ENCODE measurements at regions not wholly inside any gene's neighbourhood (a gene's known extent, or its start where the extent isn't known, plus 50 kb on each side); places are given as distances from the start of the nearest gene placed in this dataset.

- H3K4me1 Mint-ChIP-seq (ENCODE audit: low read depth), result peaks cover 16% of the 10 kb centered on the region
- no peak overlapping the region for H3K4me3 Mint-ChIP-seq
- H3K27me3 Mint-ChIP-seq (ENCODE audit: insufficient read depth), result no peaks in the 10 kb centered on the region
- TF ChIP-seq, protein P1, sequence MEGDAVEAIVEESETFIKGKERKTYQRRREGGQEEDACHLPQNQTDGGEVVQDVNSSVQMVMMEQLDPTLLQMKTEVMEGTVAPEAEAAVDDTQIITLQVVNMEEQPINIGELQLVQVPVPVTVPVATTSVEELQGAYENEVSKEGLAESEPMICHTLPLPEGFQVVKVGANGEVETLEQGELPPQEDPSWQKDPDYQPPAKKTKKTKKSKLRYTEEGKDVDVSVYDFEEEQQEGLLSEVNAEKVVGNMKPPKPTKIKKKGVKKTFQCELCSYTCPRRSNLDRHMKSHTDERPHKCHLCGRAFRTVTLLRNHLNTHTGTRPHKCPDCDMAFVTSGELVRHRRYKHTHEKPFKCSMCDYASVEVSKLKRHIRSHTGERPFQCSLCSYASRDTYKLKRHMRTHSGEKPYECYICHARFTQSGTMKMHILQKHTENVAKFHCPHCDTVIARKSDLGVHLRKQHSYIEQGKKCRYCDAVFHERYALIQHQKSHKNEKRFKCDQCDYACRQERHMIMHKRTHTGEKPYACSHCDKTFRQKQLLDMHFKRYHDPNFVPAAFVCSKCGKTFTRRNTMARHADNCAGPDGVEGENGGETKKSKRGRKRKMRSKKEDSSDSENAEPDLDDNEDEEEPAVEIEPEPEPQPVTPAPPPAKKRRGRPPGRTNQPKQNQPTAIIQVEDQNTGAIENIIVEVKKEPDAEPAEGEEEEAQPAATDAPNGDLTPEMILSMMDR (IDR thresholded peaks at IDR 0.05), result no peak
- no peaks in the 10 kb centered on the region for H3K36me3 Mint-ChIP-seq (ENCODE audit: low read depth)
- DNase-seq, result no peak
- no peak overlapping the region for H3K27ac Mint-ChIP-seq
- no peaks in the 10 kb centered on the region for H3K9me3 Mint-ChIP-seq
Observed at GRCh38 chr14:61628016-61628725, 67.1 kb upstream of the HIF1A start.

- Mint-ChIP-seq H3K27me3 (ENCODE audit: insufficient read depth) (no peaks in the 10 kb centered on the region), H3K27ac (no peak overlapping the region), H3K4me1 (ENCODE audit: low read depth) (peaks cover 7% of the 10 kb centered on the region), H3K4me3 (no peak overlapping the region), H3K9me3 (no peaks in the 10 kb centered on the region), H3K36me3 (ENCODE audit: low read depth) (no peaks in the 10 kb centered on the region)
- DNase-seq, result no peak
- TF ChIP-seq, protein P1 (IDR thresholded peaks at IDR 0.05), result no peak
Observed at GRCh38 chr14:61630399-61631044, 64.8 kb upstream of the HIF1A start.

DNA sequence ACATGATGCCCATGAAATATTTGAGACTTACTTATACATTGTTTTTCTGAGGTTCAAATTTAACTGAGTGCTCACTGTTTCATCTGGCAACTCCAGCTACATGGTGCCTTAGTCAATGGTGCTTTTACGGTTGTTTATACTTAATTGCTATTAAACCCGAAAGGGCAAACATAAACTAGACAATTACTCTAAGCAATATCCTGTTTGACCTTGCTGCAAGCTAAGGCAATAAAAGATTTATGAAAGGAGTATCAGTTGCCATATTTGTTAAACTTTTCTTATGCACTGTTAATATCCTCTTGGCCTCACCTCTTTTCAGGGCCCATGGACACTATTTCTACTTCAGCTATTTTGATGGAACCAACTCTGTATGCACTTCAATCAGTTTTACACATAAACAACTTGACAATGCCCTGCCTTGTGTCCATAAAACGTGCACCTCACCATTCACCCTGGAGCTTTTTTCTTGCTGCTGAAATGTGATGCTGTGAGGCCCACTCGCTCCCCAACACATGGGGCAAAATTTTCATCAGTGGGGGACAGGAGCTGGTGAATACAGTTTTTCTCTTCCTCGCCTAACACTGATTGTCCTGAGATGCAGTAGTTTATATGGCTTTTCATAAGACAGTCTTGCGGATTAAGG is 64.1 kb upstream of the HIF1A start:
- H3K4me1 Mint-ChIP-seq (ENCODE audit: low read depth), result peaks cover 11% of the 10 kb centered on the region
- TF ChIP-seq, protein P1 (IDR thresholded peaks at IDR 0.05), result no peak
- H3K27ac Mint-ChIP-seq, result no peak overlapping the region
- peaks cover 1% of the 10 kb centered on the region; the same call in 1 of the 2 replicates for H3K27me3 Mint-ChIP-seq (ENCODE audit: insufficient read depth)
- H3K36me3 Mint-ChIP-seq (ENCODE audit: low read depth), result no peaks in the 10 kb centered on the region
- no peak for DNase-seq
- no peaks in the 10 kb centered on the region for H3K9me3 Mint-ChIP-seq
- no peak overlapping the region for H3K4me3 Mint-ChIP-seq

- H3K9me3 Mint-ChIP-seq, result no peaks in the 10 kb centered on the region
- no peak overlapping the region for H3K27ac Mint-ChIP-seq
Observed at GRCh38 chr14:61632401-61632800, 62.9 kb upstream of the HIF1A start.

GRCh38 chr14:61632807-61633206 is 62.5 kb upstream of the HIF1A start:
- H3K4me3 Mint-ChIP-seq, result no peak overlapping the region
- DNase-seq, result no peak
- no peaks in the 10 kb centered on the region for H3K9me3 Mint-ChIP-seq
- peaks cover 1% of the 10 kb centered on the region; the same call in 1 of the 2 replicates for H3K27me3 Mint-ChIP-seq (ENCODE audit: insufficient read depth)
- H3K4me1 Mint-ChIP-seq (ENCODE audit: low read depth), result peaks cover 13% of the 10 kb centered on the region
- TF ChIP-seq, protein P1 (IDR thresholded peaks at IDR 0.05), result no peak
- H3K27ac Mint-ChIP-seq, result no peak overlapping the region
- no peaks in the 10 kb centered on the region for H3K36me3 Mint-ChIP-seq (ENCODE audit: low read depth)

More at GRCh38 chr14:61632401-61632800, 62.9 kb upstream of the HIF1A start:
- Mint-ChIP-seq H3K27me3 (ENCODE audit: insufficient read depth) (peaks cover 1% of the 10 kb centered on the region; the same call in 1 of the 2 replicates), H3K4me1 (ENCODE audit: low read depth) (peaks cover 14% of the 10 kb centered on the region), H3K4me3 (no peak overlapping the region), H3K36me3 (ENCODE audit: low read depth) (no peaks in the 10 kb centered on the region)
- no peak for DNase-seq
- TF ChIP-seq, protein P1 (IDR thresholded peaks at IDR 0.05), result no peak

All from HFFc6 (cell line).